ENCODE measurements at regions not wholly inside any gene's neighbourhood (a gene's known extent, or its start where the extent isn't known, plus 50 kb on each side); places are given as distances from the start of the nearest gene placed in this dataset.
"Not testable (repeated sequence)": the region's sequence is repeated elsewhere in the genome, so short reads cannot be mapped to it uniquely, and the experiment has no call there.

DNA sequence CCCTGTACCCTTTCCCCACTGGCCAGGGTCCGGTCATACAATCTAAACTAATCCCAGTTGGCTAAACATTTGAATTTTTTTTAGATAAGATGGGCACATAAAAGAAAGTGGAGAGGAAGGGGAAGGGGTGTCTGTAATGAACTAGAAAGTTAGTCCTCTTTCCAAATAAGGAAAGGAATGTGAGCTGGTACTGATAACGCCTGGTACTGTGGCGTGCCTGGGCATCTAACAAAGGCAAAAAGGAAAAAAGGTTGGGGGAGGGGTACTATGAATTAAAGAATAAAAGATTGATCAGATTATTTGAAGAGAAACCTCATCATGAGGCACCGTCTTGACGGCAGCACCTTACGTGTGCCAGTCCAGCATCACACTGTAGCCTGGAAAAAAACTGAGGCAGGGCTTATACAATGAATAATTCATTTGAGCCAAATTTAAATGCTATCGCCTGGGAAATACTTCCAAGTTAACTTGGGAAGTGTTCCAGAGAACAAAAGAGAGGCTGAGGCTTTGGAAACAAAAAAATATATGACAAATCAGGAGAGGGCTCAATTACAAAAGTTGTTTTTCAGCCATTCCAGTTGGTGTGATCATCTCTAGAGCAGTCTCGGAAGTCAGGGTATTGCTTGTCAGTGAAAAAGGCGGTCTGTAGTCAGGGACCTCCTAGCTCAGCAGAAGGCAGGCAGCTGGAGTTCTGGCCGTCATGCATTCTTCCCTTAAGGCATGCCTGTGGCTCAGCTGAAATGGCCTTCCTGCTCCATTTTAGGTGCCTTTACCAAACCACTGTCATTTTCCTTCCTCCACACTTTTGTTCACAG lies 103.9 kb upstream of the MTLN start:
- TF ChIP-seq, protein P1, sequence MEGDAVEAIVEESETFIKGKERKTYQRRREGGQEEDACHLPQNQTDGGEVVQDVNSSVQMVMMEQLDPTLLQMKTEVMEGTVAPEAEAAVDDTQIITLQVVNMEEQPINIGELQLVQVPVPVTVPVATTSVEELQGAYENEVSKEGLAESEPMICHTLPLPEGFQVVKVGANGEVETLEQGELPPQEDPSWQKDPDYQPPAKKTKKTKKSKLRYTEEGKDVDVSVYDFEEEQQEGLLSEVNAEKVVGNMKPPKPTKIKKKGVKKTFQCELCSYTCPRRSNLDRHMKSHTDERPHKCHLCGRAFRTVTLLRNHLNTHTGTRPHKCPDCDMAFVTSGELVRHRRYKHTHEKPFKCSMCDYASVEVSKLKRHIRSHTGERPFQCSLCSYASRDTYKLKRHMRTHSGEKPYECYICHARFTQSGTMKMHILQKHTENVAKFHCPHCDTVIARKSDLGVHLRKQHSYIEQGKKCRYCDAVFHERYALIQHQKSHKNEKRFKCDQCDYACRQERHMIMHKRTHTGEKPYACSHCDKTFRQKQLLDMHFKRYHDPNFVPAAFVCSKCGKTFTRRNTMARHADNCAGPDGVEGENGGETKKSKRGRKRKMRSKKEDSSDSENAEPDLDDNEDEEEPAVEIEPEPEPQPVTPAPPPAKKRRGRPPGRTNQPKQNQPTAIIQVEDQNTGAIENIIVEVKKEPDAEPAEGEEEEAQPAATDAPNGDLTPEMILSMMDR (IDR thresholded peaks at IDR 0.05): not testable (repeated sequence)
- not testable (repeated sequence) for TF ChIP-seq POLR2A (IDR thresholded peaks at IDR 0.05)

Data from suprapubic skin (tissue), 3 donors.